Kidney (tissue), 13 donors: ENCODE measurements at regions not wholly inside any gene's neighbourhood (a gene's known extent, or its start where the extent isn't known, plus 50 kb on each side); places are given as distances from the start of the nearest gene placed in this dataset.

Experiments
- DNase-seq, 5 donors: peaks; one replicate each; pipeline ENCODE4 v3.0.0-alpha.2; 2013 to 2020
- FAIRE-seq: peaks from 2 replicates; lab custom pipeline; 2012; peaks lifted over from hg19 to GRCh38; lab: Jason Lieb, UNC
- H3K27ac ChIP-seq, 2 donors: one replicate each; pipeline ENCODE4 v1.7.0; 2013; ENCODE audit warnings: low read depth in 2 of 2, low read length in 2 of 2, inconsistent platforms in 1 of 2
- H3K27me3 ChIP-seq: one replicate; pipeline ENCODE4 v1.7.1; 2013; ENCODE audit warnings: low read length, inconsistent platforms; ENCODE audit not compliant: control insufficient read depth, insufficient read depth
- H3K36me3 ChIP-seq, 3 donors: one replicate each; pipeline versions ENCODE4 v1.7.0 to v1.7.1; 2013; ENCODE audit warnings: low read length in 3 of 3, control low read depth in 1 of 3, inconsistent platforms in 1 of 3; ENCODE audit not compliant: insufficient read depth in 3 of 3, control insufficient read depth in 2 of 3
- H3K4me1 ChIP-seq, 3 donors: one replicate each; pipeline versions ENCODE4 v1.7.0 to v1.7.1; 2013; ENCODE audit warnings: low read length in 3 of 3, inconsistent platforms in 1 of 3, low read depth in 1 of 3; ENCODE audit not compliant: control insufficient read depth in 2 of 3, insufficient read depth in 2 of 3
- H3K4me3 ChIP-seq, 3 donors: one replicate each; pipeline versions ENCODE4 v1.7.0 to v1.8.1; 2013; ENCODE audit warnings: low read length in 3 of 3, control low read depth in 1 of 3, inconsistent platforms in 1 of 3
- H3K9ac ChIP-seq, 3 donors: one replicate each; pipeline versions ENCODE4 v1.7.0 to v1.7.1; 2013; ENCODE audit warnings: low read length in 3 of 3, control low read depth in 1 of 3, inconsistent platforms in 1 of 3
- H3K9me3 ChIP-seq, 3 donors: one replicate each; pipeline versions ENCODE4 v1.7.0 to v1.7.1; 2013; ENCODE audit warnings: low read length in 3 of 3, control low read depth in 1 of 3, inconsistent platforms in 1 of 3; ENCODE audit not compliant: control insufficient read depth in 2 of 3, insufficient read depth in 1 of 3
- CTCF ChIP-seq: IDR thresholded peaks from 3 replicates; pipeline ENCODE4 v1.5.1; 2012; ENCODE audit warnings: mild to moderate bottlenecking, moderate library complexity, borderline replicate concordance; ENCODE audit not compliant: insufficient read depth; ENCODE audit errors: extremely low read depth
- intact Hi-C: fragments of 100-400 bp; cut with DNase I; formaldehyde crosslinking; loops from one replicate; pipeline ENCODE4 v1.11.1; 2022
- donor health status: control.
- donor health status: control.
- donor health status: control.
- donor health status: control.
- donor health status: control.
- donor health status: DM: yes; HTN: yes; CAD: no.
- donor health status: Normal renal cell carcinoma (clear cell type).

- H3K4me1 ChIP-seq, result no peaks in the 10 kb centered on the region
- intact Hi-C loops, result no loop called here
- no peak overlapping the region for H3K27ac ChIP-seq
- no peak for FAIRE-seq
- no peak for TF ChIP-seq CTCF
- H3K9ac ChIP-seq, result no peak overlapping the region
- H3K36me3 ChIP-seq, result no peaks in the 10 kb centered on the region
- no peak overlapping the region for H3K4me3 ChIP-seq
- no peaks in the 10 kb centered on the region for H3K9me3 ChIP-seq
- H3K27me3 ChIP-seq, result no peaks in the 10 kb centered on the region
- no peak for DNase-seq
Observed at GRCh38 chr2:150542172-150542571, 54.7 kb upstream of the RND3 start.

DNA sequence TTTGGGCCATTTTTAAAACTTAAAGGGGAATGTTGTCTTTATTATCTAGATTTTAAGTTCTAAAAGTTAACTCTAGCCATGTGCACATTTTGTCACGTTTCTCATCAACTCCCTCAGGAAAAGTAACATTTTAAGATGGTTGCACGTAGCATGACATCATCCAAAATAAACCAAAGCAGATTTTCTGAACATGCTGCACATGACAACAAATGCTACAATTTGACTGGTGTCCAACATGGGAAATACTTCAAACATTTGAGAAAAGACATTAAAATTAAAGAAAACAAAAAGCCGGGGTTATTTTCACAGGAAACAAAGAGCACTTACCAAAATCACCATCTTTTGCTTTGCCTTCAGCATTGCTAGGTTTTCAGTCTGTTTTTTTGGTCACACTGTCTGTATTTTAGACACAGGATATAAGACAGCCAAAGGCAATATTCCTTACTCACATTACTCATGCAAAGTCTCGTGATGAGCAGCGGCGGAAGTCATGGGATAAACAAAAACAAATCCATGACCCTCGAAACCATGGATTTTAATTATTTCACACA is 51.3 kb upstream of the RND3 start:
- Histone ChIP-seq H3K27me3 (no peaks in the 10 kb centered on the region), H3K4me1 (no peaks in the 10 kb centered on the region), H3K36me3 (no peaks in the 10 kb centered on the region), H3K9ac (no peak overlapping the region), H3K27ac (peak overlapping the region in 1 of 2 donors; percentile 14), H3K9me3 (no peaks in the 10 kb centered on the region), H3K4me3 (no peak overlapping the region)
- peak in 1 of 5 donors; percentile 56 for DNase-seq
- intact Hi-C loops, result no loop called here
- no peak for TF ChIP-seq CTCF
- no peak for FAIRE-seq
